ENCODE measurements at regions not wholly inside any gene's neighbourhood (a gene's known extent, or its start where the extent isn't known, plus 50 kb on each side); places are given as distances from the start of the nearest gene placed in this dataset.
"Not testable (repeated sequence)": the region's sequence is repeated elsewhere in the genome, so short reads cannot be mapped to it uniquely, and the experiment has no call there.

- intact Hi-C loops (cut with micrococcal nuclease), result no loop called here
- TF ChIP-seq, protein P1, sequence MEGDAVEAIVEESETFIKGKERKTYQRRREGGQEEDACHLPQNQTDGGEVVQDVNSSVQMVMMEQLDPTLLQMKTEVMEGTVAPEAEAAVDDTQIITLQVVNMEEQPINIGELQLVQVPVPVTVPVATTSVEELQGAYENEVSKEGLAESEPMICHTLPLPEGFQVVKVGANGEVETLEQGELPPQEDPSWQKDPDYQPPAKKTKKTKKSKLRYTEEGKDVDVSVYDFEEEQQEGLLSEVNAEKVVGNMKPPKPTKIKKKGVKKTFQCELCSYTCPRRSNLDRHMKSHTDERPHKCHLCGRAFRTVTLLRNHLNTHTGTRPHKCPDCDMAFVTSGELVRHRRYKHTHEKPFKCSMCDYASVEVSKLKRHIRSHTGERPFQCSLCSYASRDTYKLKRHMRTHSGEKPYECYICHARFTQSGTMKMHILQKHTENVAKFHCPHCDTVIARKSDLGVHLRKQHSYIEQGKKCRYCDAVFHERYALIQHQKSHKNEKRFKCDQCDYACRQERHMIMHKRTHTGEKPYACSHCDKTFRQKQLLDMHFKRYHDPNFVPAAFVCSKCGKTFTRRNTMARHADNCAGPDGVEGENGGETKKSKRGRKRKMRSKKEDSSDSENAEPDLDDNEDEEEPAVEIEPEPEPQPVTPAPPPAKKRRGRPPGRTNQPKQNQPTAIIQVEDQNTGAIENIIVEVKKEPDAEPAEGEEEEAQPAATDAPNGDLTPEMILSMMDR (IDR thresholded peaks at IDR 0.05), result no peak
- H3K4me1 Mint-ChIP-seq (ENCODE audit: low read depth), result no peaks in the 10 kb centered on the region
- no peaks in the 10 kb centered on the region for H3K36me3 Mint-ChIP-seq (ENCODE audit: low read depth)
- ChIA-PET CTCF (no interaction called here), POLR2A (no interaction called here)
- H3K9me3 Mint-ChIP-seq, result no peaks in the 10 kb centered on the region
- H3K4me3 Mint-ChIP-seq, result no peak overlapping the region
- DNase-seq (no peak), ATAC-seq (no peak)
- no peak overlapping the region for H3K27ac Mint-ChIP-seq
- peaks cover 1% of the 10 kb centered on the region for H3K27me3 Mint-ChIP-seq
These were observed 637.1 kb downstream of the CCSER2 start for GRCh38 chr10:84965468-84965867.

DNA sequence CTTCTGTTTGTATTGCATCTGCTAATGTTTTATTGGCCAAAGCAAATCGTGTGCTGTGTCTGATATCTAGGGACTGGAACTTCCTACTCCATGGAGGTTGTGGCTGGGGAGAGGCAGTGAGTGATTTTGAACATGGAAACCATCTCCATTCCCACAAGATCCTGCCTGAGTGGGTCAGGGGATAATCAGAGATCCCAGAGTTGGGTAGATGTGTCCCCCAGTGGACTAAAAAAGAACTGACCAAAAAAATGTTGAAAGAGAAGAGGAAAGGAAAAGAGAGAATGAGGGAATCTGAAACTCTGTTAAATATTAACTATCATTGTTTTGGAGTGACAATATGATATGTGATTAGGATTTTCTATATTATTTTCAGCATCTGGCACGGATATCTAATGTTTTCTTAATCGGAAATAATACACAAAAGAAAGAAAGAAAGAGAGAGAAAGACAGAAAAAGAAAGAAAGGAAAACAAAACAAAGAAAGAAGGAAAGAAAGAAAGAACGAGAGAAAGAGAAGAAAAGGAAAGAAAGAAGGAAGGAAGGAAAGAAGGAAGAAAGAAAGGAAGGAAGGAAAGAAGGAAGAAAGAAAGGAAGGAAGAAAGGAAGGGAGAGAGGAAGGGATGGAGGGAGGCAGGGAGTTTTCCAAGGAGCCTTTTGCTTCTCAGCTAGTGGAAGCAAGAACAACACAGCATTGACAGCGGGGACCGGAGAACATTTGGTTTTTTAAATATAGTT lies 638.5 kb downstream of the CCSER2 start:
- TF ChIP-seq, protein P1 (IDR thresholded peaks at IDR 0.05), result no peak
- peaks cover 1% of the 10 kb centered on the region for H3K27me3 Mint-ChIP-seq
- no peaks in the 10 kb centered on the region for H3K9me3 Mint-ChIP-seq
- no peaks in the 10 kb centered on the region for H3K36me3 Mint-ChIP-seq (ENCODE audit: low read depth)
- intact Hi-C loops (cut with micrococcal nuclease), result no loop called here
- H3K4me3 Mint-ChIP-seq, result no peak overlapping the region
- CTCF ChIA-PET, result no interaction called here
- H3K4me1 Mint-ChIP-seq (ENCODE audit: low read depth), result no peaks in the 10 kb centered on the region
- DNase-seq (no peak), ATAC-seq (no peak)
- POLR2A ChIA-PET, result no interaction called here
- no peak overlapping the region for H3K27ac Mint-ChIP-seq

DNA sequence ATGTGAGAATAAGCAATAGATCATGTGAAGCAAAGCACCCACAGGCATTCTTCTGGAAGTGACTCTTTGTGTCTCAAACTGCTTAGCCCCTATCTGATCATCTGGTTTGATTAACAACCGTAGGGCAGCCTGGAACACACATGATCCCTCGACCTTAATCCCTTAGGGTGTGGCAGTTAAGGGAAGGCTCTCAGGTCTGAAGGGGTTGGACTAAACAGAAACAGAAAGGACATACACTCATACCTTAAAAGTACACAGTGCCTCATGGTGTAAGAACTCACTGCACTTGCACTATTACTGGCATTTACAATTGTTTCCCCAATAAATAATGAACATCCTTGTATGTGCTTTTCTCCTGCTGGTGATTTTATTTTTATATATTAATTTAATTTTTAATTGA lies 640.9 kb downstream of the CCSER2 start:
- POLR2A ChIA-PET; CTCF ChIA-PET; intact Hi-C loops (cut with micrococcal nuclease); H3K27ac Mint-ChIP-seq; ATAC-seq; DNase-seq; H3K36me3 Mint-ChIP-seq (ENCODE audit: low read depth); H3K4me1 Mint-ChIP-seq (ENCODE audit: low read depth); H3K27me3 Mint-ChIP-seq; H3K9me3 Mint-ChIP-seq; H3K4me3 Mint-ChIP-seq: not testable (repeated sequence)

DNA sequence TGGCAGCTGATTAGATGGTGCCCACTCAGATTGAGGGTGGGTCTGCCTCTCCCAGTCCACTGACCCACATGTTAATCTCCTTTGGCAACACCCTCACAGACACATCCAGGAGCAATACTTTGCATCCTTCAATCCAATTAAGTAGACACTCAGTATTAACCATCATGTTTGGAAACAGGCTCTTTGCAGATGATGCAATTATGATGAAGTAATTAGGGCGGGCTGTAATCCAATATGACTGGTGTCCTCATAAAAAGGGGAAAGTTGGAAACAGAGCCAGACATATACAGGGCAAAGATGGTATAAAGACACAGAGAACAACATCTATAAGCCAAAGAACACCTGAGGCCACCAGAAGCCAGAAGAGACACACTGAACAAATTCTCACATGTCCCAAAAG lies 658.6 kb downstream of the CCSER2 start:
- Mint-ChIP-seq H3K27me3 (peaks cover 2% of the 10 kb centered on the region), H3K4me3 (no peak overlapping the region), H3K9me3 (no peaks in the 10 kb centered on the region), H3K36me3 (ENCODE audit: low read depth) (no peaks in the 10 kb centered on the region), H3K4me1 (ENCODE audit: low read depth) (no peaks in the 10 kb centered on the region), H3K27ac (no peak overlapping the region)
- POLR2A ChIA-PET, result no interaction called here
- CTCF ChIA-PET, result no interaction called here
- intact Hi-C loops (cut with micrococcal nuclease), result no loop called here
- DNase-seq (no peak), ATAC-seq (no peak)
- TF ChIP-seq, protein P1 (IDR thresholded peaks at IDR 0.05), result no peak

DNA sequence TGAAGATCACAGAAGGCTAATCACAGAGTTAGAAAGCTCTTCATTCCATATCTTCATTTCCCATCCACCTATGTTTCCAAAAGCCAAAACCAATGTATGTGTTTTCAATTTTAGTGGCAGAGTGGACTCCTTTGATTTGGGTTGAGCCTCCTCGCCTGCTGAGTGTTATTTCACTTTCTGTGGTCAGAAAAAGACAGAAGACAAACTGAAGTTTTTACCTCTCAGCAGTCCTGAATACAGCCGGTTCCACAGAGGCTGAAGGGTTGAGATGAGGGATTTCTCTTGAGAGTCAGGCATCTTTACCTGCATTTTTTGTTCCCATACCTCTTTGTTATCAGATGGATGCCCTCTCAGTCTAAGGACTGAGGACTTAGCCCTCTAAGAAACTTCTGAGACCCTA lies 659.6 kb downstream of the CCSER2 start:
- intact Hi-C loops (cut with micrococcal nuclease), result no loop called here
- no peak for ATAC-seq
- ChIA-PET CTCF (no interaction called here), POLR2A (no interaction called here)
- Mint-ChIP-seq H3K9me3 (no peaks in the 10 kb centered on the region), H3K36me3 (ENCODE audit: low read depth) (no peaks in the 10 kb centered on the region), H3K4me1 (ENCODE audit: low read depth) (no peaks in the 10 kb centered on the region), H3K27me3 (peaks cover 2% of the 10 kb centered on the region), H3K27ac (no peak overlapping the region), H3K4me3 (no peak overlapping the region)
- no peak for DNase-seq
- TF ChIP-seq, protein P1 (IDR thresholded peaks at IDR 0.05), result no peak

DNA sequence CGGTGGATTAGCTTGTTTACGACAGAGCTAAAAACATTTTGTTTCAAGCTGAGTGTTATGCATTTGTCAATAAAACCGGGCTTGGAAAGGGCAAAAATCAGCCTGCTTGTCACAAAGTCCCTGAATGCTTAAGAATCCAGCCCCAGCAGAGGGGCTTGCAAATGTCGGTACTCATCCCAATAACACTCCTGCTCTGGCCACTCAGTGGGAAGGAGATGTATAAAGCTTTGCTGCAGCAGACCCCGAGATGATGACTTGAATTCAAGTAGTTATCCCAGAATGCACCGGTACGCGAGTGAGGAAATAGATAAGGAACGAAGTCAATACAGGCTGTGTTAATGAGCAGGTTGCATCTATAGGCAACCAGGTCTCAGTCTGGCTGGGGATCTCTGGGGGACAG lies 662.3 kb downstream of the CCSER2 start:
- no peaks in the 10 kb centered on the region for H3K4me1 Mint-ChIP-seq (ENCODE audit: low read depth)
- ATAC-seq (no peak), DNase-seq (no peak)
- TF ChIP-seq, protein P1 (IDR thresholded peaks at IDR 0.05), result no peak
- H3K4me3 Mint-ChIP-seq, result no peak overlapping the region
- ChIA-PET CTCF (no interaction called here), POLR2A (no interaction called here)
- no peaks in the 10 kb centered on the region for H3K27me3 Mint-ChIP-seq
- no peak overlapping the region for H3K27ac Mint-ChIP-seq
- no peaks in the 10 kb centered on the region for H3K9me3 Mint-ChIP-seq
- intact Hi-C loops (cut with micrococcal nuclease), result no loop called here
- H3K36me3 Mint-ChIP-seq (ENCODE audit: low read depth), result no peaks in the 10 kb centered on the region

Measured in activated CD8-positive, alpha-beta T cell treated with anti-CD3 and anti-CD28 coated beads for 36 hours (primary cell).